T-cell (primary cell): ENCODE measurements at regions not wholly inside any gene's neighbourhood (a gene's known extent, or its start where the extent isn't known, plus 50 kb on each side); places are given as distances from the start of the nearest gene placed in this dataset.

ENCODE experiments used
- ATAC-seq, 4 experiments: fragments of 200-7000 bp in 3 of 4; fragments of 150-1000 bp in 1 of 4; cut with Tn5 transposase; replicated peaks in 1 of 4; 1 replicate in 3 of 4; 2 replicates in 1 of 4; pipeline ENCODE4 v1.10.0; 2021; ENCODE audit warnings: moderate library complexity in 3 of 4, mild to moderate bottlenecking in 2 of 4, moderate number of reproducible peaks in 1 of 4
- CTCF ChIA-PET, 2 donors: fragments of 300-600 bp; sonication (Branson Sonifier 250); formaldehyde crosslinking; loops; one replicate each; lab custom pipeline; 2022; ENCODE audit warnings: antibody characterized with exemption in 2 of 2; lab: Charles Lee
- POLR2A ChIA-PET, 2 donors: fragments of 300-600 bp; sonication (Branson Sonifier 250); formaldehyde crosslinking; loops; one replicate each; lab custom pipeline; 2022; ENCODE audit warnings: antibody characterized with exemption in 2 of 2; lab: Charles Lee
- DNase-seq, 35 experiments: peaks; one replicate each; pipeline versions ENCODE4 v3.0.0 to v3.0.0-alpha.2; 2013 to 2023
- H3K27ac ChIP-seq: one replicate; pipeline ENCODE4 v1.5.1; 2013; ENCODE audit warnings: low read length
- H3K27me3 ChIP-seq, 2 experiments: replicated peaks in 1 of 2; 1 replicate in 1 of 2; 2 replicates in 1 of 2; pipeline versions ENCODE4 v1.6.1 to v1.7.0; 2013; ENCODE audit warnings: low read length in 1 of 2, mixed read lengths in 1 of 2; ENCODE audit not compliant: control insufficient read depth in 2 of 2, insufficient read depth in 2 of 2; ENCODE audit errors: extremely low read depth in 1 of 2
- H3K36me3 ChIP-seq, 2 donors: 1 replicate in 1 of 2; 2 replicates in 1 of 2; pipeline versions ENCODE4 v1.6.1 to v1.7.0; 2013; ENCODE audit warnings: low read length in 1 of 2; ENCODE audit not compliant: control insufficient read depth in 2 of 2, insufficient read depth in 1 of 2; ENCODE audit errors: extremely low read depth in 1 of 2
- H3K4me1 ChIP-seq, 2 experiments: 1 replicate in 1 of 2; 2 replicates in 1 of 2; pipeline versions ENCODE4 v1.6.1 to v1.7.0; 2013; ENCODE audit warnings: low read length in 2 of 2, mixed read lengths in 1 of 2; ENCODE audit not compliant: insufficient read depth in 2 of 2, control insufficient read depth in 1 of 2; ENCODE audit errors: extremely low read depth in 1 of 2
- H3K4me3 ChIP-seq, 2 donors: 1 replicate in 1 of 2; 2 replicates in 1 of 2; pipeline versions ENCODE4 v1.5.1 to v1.7.0; 2013; ENCODE audit warnings: mild to moderate bottlenecking in 2 of 2, low read length in 1 of 2, moderate library complexity in 1 of 2; ENCODE audit not compliant: control insufficient read depth in 1 of 2; ENCODE audit errors: extremely low read depth in 1 of 2
- H3K9me3 ChIP-seq: 2 replicates; pipeline ENCODE4 v1.7.0; 2013
- H3K27ac Mint-ChIP-seq, 2 donors: one replicate each; pipeline ENCODE4 v1.8.0; 2020 to 2021; ENCODE audit warnings: mild to moderate bottlenecking in 2 of 2, mixed read lengths in 2 of 2
- H3K27me3 Mint-ChIP-seq, 2 donors: one replicate each; pipeline ENCODE4 v1.8.0; 2021 to 2022; ENCODE audit warnings: mixed read lengths in 2 of 2
- H3K36me3 Mint-ChIP-seq: one replicate; pipeline ENCODE4 v1.8.0; 2021; ENCODE audit warnings: mixed read lengths
- H3K4me1 Mint-ChIP-seq, 3 donors: one replicate each; pipeline ENCODE4 v1.8.0; 2020 to 2022; ENCODE audit warnings: mixed read lengths in 3 of 3, mild to moderate bottlenecking in 1 of 3
- H3K4me3 Mint-ChIP-seq, 3 donors: one replicate each; pipeline ENCODE4 v1.8.0; 2020 to 2022; ENCODE audit warnings: mild to moderate bottlenecking in 3 of 3, mixed read lengths in 3 of 3, moderate library complexity in 3 of 3
- H3K9me3 Mint-ChIP-seq, 3 donors: one replicate each; pipeline ENCODE4 v1.8.0; 2020 to 2022; ENCODE audit warnings: mixed read lengths in 3 of 3
- WGBS: methylation state at CpG from one replicate; pipeline ENCODE4 v1.1.5; 2013; ENCODE audit warnings: missing lambda C conversion rate; ENCODE audit not compliant: insufficient coverage; 5-methylcytosine and 5-hydroxymethylcytosine counted together

DNA sequence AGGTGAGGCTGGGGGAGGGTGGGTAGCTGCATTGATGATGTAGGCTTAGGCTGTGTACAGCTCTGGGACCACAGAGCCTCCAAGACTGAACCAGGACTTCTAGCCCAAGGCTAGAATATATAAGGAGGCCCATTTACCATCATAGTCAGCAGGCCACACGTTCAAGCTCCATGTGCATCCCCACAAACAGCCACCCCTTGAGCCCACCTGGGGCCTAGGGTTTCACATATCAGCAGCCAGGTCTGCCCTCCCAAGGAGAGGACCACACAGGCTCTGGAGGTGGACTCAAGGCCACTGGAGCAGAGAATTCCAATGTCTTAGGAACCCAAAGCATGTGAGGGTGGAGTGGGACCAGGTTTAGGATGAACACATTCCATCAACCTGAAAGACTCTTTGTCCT lies 230.5 kb downstream of the TTC32 start:
- Mint-ChIP-seq H3K9me3 (no peaks in the 10 kb centered on the region), H3K36me3 (no peaks in the 10 kb centered on the region), H3K4me3 (no peak overlapping the region), H3K4me1 (no peaks in the 10 kb centered on the region), H3K27me3 (peaks cover 18 to 21% of the 10 kb centered on the region in 2 donors), H3K27ac (no peak overlapping the region)
- H3K9me3 ChIP-seq, result no peaks in the 10 kb centered on the region
- peaks cover 0 to 14% of the 10 kb centered on the region in 2 experiments for H3K27me3 ChIP-seq
- DNase-seq (no peak), ATAC-seq (no peak)
- H3K4me3 ChIP-seq, result no peak overlapping the region
- CTCF ChIA-PET, result no interaction called here
- no peak overlapping the region for H3K27ac ChIP-seq
- no peaks in the 10 kb centered on the region for H3K4me1 ChIP-seq
- H3K36me3 ChIP-seq, result no peaks in the 10 kb centered on the region
- WGBS, result no CpG with 5 or more reads among the region's 1 CpG
- POLR2A ChIA-PET, result no interaction called here

DNA sequence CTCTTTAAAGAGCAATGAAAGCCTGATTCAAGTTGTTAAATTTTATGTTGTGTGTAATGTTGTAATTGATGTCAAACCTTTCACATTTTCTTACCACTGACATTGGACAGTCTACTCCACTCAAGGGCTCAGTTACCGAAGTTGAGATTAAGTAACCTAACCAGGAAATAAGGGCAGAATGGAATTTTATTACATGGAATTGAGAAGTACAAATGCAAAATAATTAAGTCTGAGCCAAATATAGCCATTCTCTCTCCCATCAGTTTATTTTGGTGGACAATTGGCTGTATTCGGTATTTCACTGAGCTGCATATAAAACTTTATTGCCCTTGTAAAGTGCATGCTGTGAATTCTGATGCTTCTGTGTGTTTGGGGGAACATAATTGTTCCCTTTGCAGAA lies 231.5 kb downstream of the TTC32 start:
- H3K36me3 Mint-ChIP-seq, result no peaks in the 10 kb centered on the region
- Histone ChIP-seq H3K9me3 (no peaks in the 10 kb centered on the region), H3K36me3 (no peaks in the 10 kb centered on the region), H3K4me1 (no peaks in the 10 kb centered on the region), H3K27me3 (peaks cover 0 to 5% of the 10 kb centered on the region in 2 experiments), H3K27ac (no peak overlapping the region), H3K4me3 (no peak overlapping the region)
- ATAC-seq (no peak), DNase-seq (no peak)
- WGBS, result no CpG with 5 or more reads among the region's 2 CpGs
- no peak overlapping the region for H3K4me3 Mint-ChIP-seq
- no peaks in the 10 kb centered on the region for H3K4me1 Mint-ChIP-seq
- no peak overlapping the region for H3K27ac Mint-ChIP-seq
- no peaks in the 10 kb centered on the region for H3K9me3 Mint-ChIP-seq
- ChIA-PET CTCF (no interaction called here), POLR2A (no interaction called here)
- H3K27me3 Mint-ChIP-seq, result peaks cover 18 to 25% of the 10 kb centered on the region in 2 donors

DNA sequence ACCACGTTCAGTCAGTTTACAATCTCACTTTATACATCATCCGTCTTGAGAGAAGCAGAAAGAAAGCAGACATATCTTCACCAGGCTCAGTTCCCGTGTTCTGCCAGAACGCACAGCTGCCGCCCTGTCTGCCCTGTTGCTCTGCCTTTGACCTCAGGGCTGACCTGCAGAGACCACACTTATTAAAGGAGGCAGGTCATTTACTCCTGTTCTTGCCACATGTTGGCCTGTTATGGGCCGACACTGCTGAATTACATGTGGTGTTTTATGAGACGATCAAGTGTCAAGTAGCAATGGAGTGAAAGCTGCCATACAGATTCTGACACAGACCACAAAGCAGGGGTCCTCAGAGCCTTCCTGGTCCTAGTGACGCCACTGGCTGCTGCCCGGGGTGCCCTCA lies 232.2 kb downstream of the TTC32 start:
- H3K4me1 Mint-ChIP-seq, result no peaks in the 10 kb centered on the region
- no peak overlapping the region for H3K4me3 Mint-ChIP-seq
- Histone ChIP-seq H3K9me3 (no peaks in the 10 kb centered on the region), H3K4me3 (no peak overlapping the region), H3K36me3 (no peaks in the 10 kb centered on the region), H3K27me3 (peaks cover 0 to 4% of the 10 kb centered on the region in 2 experiments), H3K27ac (no peak overlapping the region), H3K4me1 (no peaks in the 10 kb centered on the region)
- H3K27ac Mint-ChIP-seq, result no peak overlapping the region
- no peaks in the 10 kb centered on the region for H3K9me3 Mint-ChIP-seq
- H3K36me3 Mint-ChIP-seq, result no peaks in the 10 kb centered on the region
- POLR2A ChIA-PET, result no interaction called here
- H3K27me3 Mint-ChIP-seq, result peaks cover 17 to 25% of the 10 kb centered on the region in 2 donors
- DNase-seq, result no peak
- no peak for ATAC-seq
- WGBS, result 58% methylated on average over 6 of the region's 9 CpGs
- CTCF ChIA-PET, result no interaction called here

DNA sequence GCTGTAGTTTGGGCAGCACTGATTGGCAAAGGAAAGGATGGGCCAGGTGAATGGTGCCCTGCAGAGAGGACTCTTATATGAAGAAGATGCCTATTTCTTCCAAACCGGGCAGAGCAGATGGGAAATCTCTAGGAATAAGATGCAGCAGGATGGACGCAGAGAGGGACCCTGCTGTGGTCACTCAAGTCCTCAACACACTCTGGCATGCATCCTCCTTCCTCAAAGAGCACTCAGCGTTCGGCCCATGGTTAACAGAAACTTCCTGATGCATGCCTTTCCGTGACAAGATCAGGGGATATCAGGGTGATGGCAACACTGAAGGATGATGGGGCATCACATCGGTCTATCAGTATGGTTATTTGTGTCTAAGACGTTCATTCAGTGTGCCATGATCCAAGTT lies 232.7 kb downstream of the TTC32 start:
- ATAC-seq (no peak), DNase-seq (no peak)
- CTCF ChIA-PET, result interaction anchor here in 1 of 2 donors (0.7 kb wide), 1 partner anchor 56 kb away, joined by 5 read pairs; no protein-coding TSS in a partner anchor
- Mint-ChIP-seq H3K27me3 (peaks cover 15 to 24% of the 10 kb centered on the region in 2 donors), H3K9me3 (no peaks in the 10 kb centered on the region), H3K4me1 (no peaks in the 10 kb centered on the region), H3K27ac (no peak overlapping the region), H3K36me3 (no peaks in the 10 kb centered on the region), H3K4me3 (no peak overlapping the region)
- H3K9me3 ChIP-seq, result no peaks in the 10 kb centered on the region
- H3K4me3 ChIP-seq, result no peak overlapping the region
- no peak overlapping the region for H3K27ac ChIP-seq
- H3K27me3 ChIP-seq, result peaks cover 0 to 4% of the 10 kb centered on the region in 2 experiments
- H3K4me1 ChIP-seq, result no peaks in the 10 kb centered on the region
- no peaks in the 10 kb centered on the region for H3K36me3 ChIP-seq
- WGBS, result 62% methylated on average over 6 of the region's 7 CpGs
- POLR2A ChIA-PET, result no interaction called here

DNA sequence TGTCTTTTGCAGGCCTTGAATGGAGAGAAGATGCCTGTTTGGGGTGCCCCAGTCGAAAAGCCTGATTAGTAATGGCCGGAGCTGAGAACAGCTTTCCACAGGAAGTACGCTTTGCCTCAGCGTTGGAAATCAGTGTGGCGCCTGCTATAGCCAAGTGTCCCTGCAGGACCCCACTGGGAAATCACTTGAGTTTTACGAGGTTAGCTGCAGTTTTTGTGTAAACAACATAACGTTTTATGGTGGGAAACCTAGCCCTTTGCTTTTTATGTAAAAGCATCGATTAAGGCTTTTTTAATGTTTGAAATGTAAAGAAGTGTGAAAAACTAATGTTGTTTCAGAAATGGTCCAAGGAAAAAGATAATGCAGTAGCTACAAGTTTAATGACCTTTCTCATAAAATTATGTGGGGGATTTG lies 234.2 kb downstream of the TTC32 start:
- H3K9me3 ChIP-seq, result no peaks in the 10 kb centered on the region
- Mint-ChIP-seq H3K9me3 (no peaks in the 10 kb centered on the region), H3K4me1 (no peaks in the 10 kb centered on the region), H3K27ac (no peak overlapping the region), H3K4me3 (no peak overlapping the region), H3K36me3 (no peaks in the 10 kb centered on the region), H3K27me3 (peaks cover 15 to 21% of the 10 kb centered on the region in 2 donors)
- H3K4me3 ChIP-seq, result no peak overlapping the region
- H3K27ac ChIP-seq, result no peak overlapping the region
- WGBS, result 40% methylated on average over 6 of the region's 8 CpGs
- H3K36me3 ChIP-seq, result no peaks in the 10 kb centered on the region
- DNase-seq (no peak), ATAC-seq (no peak)
- CTCF ChIA-PET, result interaction anchor here in 1 of 2 donors (0.9 kb wide), 1 partner anchor 340 kb away, joined by 3 read pairs; no protein-coding TSS in a partner anchor
- POLR2A ChIA-PET, result no interaction called here
- H3K4me1 ChIP-seq, result no peaks in the 10 kb centered on the region
- peaks cover 0 to 4% of the 10 kb centered on the region in 2 experiments for H3K27me3 ChIP-seq

DNA sequence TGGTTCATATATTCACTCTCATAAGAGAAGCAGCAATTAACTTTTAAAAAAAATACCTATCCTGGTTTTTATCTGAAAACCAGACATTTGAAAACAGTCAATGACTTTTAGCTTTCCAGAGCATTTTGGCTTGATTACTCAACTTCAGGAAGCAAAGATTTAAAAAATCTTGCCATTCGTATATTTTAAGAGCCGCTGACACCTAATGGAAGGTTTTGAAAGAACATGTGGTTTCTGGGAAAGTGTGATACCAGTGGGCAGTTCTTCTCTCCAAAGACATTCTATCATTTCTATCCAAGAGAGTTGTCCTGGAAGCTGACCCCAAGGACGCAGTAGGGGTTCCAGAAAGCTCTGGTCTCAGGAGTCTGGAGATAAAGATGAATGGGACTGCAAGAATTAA lies 234.7 kb downstream of the TTC32 start:
- Histone ChIP-seq H3K4me1 (no peaks in the 10 kb centered on the region), H3K36me3 (no peaks in the 10 kb centered on the region), H3K27me3 (peaks cover 0 to under 1% of the 10 kb centered on the region in 2 experiments), H3K27ac (no peak overlapping the region), H3K4me3 (no peak overlapping the region), H3K9me3 (no peaks in the 10 kb centered on the region)
- ATAC-seq (no peak), DNase-seq (no peak)
- H3K27ac Mint-ChIP-seq, result no peak overlapping the region
- ChIA-PET CTCF (interaction anchor here in 1 of 2 donors (0.9 kb wide), 1 partner anchor 340 kb away, joined by 3 read pairs; no protein-coding TSS in a partner anchor), POLR2A (no interaction called here)
- H3K36me3 Mint-ChIP-seq, result no peaks in the 10 kb centered on the region
- no CpG with 5 or more reads among the region's 3 CpGs for WGBS
- H3K4me1 Mint-ChIP-seq, result no peaks in the 10 kb centered on the region
- peaks cover 15 to 20% of the 10 kb centered on the region in 2 donors for H3K27me3 Mint-ChIP-seq
- H3K4me3 Mint-ChIP-seq, result no peak overlapping the region
- no peaks in the 10 kb centered on the region for H3K9me3 Mint-ChIP-seq

DNA sequence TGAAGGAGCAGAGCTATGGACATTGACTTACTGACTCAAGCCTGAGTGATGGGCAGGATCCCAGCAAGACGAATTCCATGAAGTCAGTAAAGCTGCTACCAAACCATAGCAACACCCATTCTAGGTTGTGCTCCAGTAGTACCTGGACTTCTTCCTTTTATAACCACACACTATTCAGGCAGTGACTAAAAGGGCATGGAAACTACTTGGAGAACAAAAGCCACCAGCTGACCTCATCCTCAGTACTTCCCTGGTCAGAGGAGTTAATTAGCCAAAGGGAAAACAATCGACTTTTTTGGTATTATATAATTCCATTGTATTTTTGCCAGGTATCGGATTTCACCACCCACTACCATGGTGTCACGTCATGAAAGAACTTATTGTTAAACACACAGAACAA lies 237.1 kb downstream of the TTC32 start:
- no peak for ATAC-seq
- H3K4me3 ChIP-seq, result no peak overlapping the region
- Mint-ChIP-seq H3K27ac (no peak overlapping the region), H3K36me3 (no peaks in the 10 kb centered on the region), H3K9me3 (no peaks in the 10 kb centered on the region), H3K27me3 (peaks cover 13 to 15% of the 10 kb centered on the region in 2 donors), H3K4me3 (no peak overlapping the region), H3K4me1 (no peaks in the 10 kb centered on the region)
- H3K27ac ChIP-seq, result no peak overlapping the region
- no peaks in the 10 kb centered on the region for H3K4me1 ChIP-seq
- POLR2A ChIA-PET, result no interaction called here
- H3K27me3 ChIP-seq, result no peaks in the 10 kb centered on the region
- H3K9me3 ChIP-seq, result no peaks in the 10 kb centered on the region
- H3K36me3 ChIP-seq, result no peaks in the 10 kb centered on the region
- CTCF ChIA-PET, result no interaction called here
- no peak for DNase-seq
- WGBS, result 50% methylated on average over 1 of the region's 4 CpGs
